ENCODE measurements at regions not wholly inside any gene's neighbourhood (a gene's known extent, or its start where the extent isn't known, plus 50 kb on each side); places are given as distances from the start of the nearest gene placed in this dataset.

DNA sequence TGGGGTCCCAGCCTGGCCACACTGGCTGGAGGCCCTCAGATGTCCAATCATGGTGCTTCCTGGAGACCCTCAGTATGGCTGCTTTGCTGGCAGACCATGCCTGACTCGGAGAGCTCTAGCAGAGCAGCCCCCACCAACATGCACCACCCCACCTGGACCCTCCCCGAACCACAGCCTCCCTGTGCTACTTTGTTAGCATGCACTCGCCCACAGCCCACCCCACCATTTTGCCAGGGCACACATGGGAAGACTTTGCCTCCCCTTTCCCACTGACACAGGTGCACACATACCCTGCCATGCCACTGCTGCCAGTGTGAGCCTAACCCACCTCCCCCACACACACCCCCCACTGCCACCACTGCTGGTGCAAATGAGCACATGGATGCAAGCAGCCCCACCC lies 497.5 kb upstream of the PBX1 start:
- no peaks in the 10 kb centered on the region for H3K4me1 ChIP-seq (ENCODE audit: insufficient read depth, low read length)
- H3K36me3 ChIP-seq (ENCODE audit: insufficient read depth, low read length), result no peaks in the 10 kb centered on the region
- H3K9me3 ChIP-seq (ENCODE audit: low read depth, low read length), result peaks cover 2% of the 10 kb centered on the region
- no peak overlapping the region for H2AFZ ChIP-seq (ENCODE audit: low read length)
- TF ChIP-seq, protein P1, sequence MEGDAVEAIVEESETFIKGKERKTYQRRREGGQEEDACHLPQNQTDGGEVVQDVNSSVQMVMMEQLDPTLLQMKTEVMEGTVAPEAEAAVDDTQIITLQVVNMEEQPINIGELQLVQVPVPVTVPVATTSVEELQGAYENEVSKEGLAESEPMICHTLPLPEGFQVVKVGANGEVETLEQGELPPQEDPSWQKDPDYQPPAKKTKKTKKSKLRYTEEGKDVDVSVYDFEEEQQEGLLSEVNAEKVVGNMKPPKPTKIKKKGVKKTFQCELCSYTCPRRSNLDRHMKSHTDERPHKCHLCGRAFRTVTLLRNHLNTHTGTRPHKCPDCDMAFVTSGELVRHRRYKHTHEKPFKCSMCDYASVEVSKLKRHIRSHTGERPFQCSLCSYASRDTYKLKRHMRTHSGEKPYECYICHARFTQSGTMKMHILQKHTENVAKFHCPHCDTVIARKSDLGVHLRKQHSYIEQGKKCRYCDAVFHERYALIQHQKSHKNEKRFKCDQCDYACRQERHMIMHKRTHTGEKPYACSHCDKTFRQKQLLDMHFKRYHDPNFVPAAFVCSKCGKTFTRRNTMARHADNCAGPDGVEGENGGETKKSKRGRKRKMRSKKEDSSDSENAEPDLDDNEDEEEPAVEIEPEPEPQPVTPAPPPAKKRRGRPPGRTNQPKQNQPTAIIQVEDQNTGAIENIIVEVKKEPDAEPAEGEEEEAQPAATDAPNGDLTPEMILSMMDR (IDR thresholded peaks at IDR 0.05; ENCODE audit: extremely low read depth, low read depth, low read length), result no peak
- no peak overlapping the region for H3K4me2 ChIP-seq (ENCODE audit: insufficient read depth, low read length)
- no peaks in the 10 kb centered on the region for H3K27me3 ChIP-seq (ENCODE audit: insufficient read depth, low read length)
- H3K27ac ChIP-seq (ENCODE audit: low read depth, low read length), result no peak overlapping the region
- no peaks in the 10 kb centered on the region for H3K79me2 ChIP-seq (ENCODE audit: insufficient read depth, low read length)
- DNase-seq (ENCODE audit: insufficient read length, low spot score, missing footprints), result no peak
- H3K4me3 ChIP-seq (ENCODE audit: insufficient read depth, low read length), result no peak overlapping the region
- no peaks in the 10 kb centered on the region for H4K20me1 ChIP-seq (ENCODE audit: insufficient read depth, low read length)

DNA sequence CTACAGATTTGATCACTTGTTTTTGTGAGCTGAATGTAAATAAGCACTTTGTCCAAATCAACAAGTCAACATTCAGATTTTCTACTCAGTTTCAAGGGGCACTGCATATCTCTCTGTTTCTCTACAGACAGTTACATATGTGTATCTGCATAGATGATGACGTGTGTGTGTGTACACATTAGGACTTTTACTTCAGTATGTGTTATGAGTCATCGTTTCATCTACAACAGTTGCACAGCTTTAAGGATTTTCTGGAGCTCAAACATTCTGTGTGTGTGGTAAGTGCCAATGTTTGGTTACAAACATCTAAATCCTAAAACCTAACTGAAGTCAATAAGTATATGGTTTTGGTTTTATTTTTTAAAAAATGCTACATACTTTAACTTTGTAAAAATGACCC lies 494.5 kb upstream of the PBX1 start:
- H3K36me3 ChIP-seq (ENCODE audit: insufficient read depth, low read length), result no peaks in the 10 kb centered on the region
- no peak overlapping the region for H3K4me2 ChIP-seq (ENCODE audit: insufficient read depth, low read length)
- DNase-seq (ENCODE audit: insufficient read length, low spot score, missing footprints), result no peak
- TF ChIP-seq, protein P1 (IDR thresholded peaks at IDR 0.05; ENCODE audit: extremely low read depth, low read depth, low read length), result no peak
- H3K27me3 ChIP-seq (ENCODE audit: insufficient read depth, low read length), result no peaks in the 10 kb centered on the region
- peaks cover 2% of the 10 kb centered on the region for H3K9me3 ChIP-seq (ENCODE audit: low read depth, low read length)
- no peak overlapping the region for H3K27ac ChIP-seq (ENCODE audit: low read depth, low read length)
- no peaks in the 10 kb centered on the region for H3K4me1 ChIP-seq (ENCODE audit: insufficient read depth, low read length)
- no peaks in the 10 kb centered on the region for H3K79me2 ChIP-seq (ENCODE audit: insufficient read depth, low read length)
- no peaks in the 10 kb centered on the region for H4K20me1 ChIP-seq (ENCODE audit: insufficient read depth, low read length)
- H2AFZ ChIP-seq (ENCODE audit: low read length), result no peak overlapping the region
- no peak overlapping the region for H3K4me3 ChIP-seq (ENCODE audit: insufficient read depth, low read length)

DNA sequence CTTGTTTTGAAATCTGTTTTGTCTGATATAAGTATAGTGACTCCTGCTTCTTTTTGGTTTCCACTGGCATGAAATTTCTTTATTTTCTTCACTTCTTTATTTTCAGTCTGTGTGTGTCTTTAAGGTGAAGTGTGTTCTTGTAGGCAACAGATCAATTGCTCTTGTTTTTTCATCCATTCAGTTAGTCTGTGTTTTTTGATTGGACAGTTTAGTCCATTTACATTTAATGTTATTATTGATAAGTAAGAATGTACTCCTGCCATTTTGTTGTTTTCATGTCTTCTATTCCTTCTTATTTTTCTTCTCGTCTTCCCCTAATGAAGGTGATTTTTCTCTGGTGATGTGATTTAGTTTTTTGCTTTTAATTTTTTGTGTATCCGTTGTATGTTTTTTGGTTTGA lies 487.7 kb upstream of the PBX1 start:
- no peaks in the 10 kb centered on the region for H3K9me3 ChIP-seq (ENCODE audit: low read depth, low read length)
- no peak for DNase-seq (ENCODE audit: insufficient read length, low spot score, missing footprints)
- no peaks in the 10 kb centered on the region for H3K36me3 ChIP-seq (ENCODE audit: insufficient read depth, low read length)
- no peak overlapping the region for H3K4me2 ChIP-seq (ENCODE audit: insufficient read depth, low read length)
- no peak overlapping the region for H3K4me3 ChIP-seq (ENCODE audit: insufficient read depth, low read length)
- H4K20me1 ChIP-seq (ENCODE audit: insufficient read depth, low read length), result no peaks in the 10 kb centered on the region
- no peaks in the 10 kb centered on the region for H3K27me3 ChIP-seq (ENCODE audit: insufficient read depth, low read length)
- no peak overlapping the region for H2AFZ ChIP-seq (ENCODE audit: low read length)
- TF ChIP-seq, protein P1 (IDR thresholded peaks at IDR 0.05; ENCODE audit: extremely low read depth, low read depth, low read length), result no peak
- no peaks in the 10 kb centered on the region for H3K4me1 ChIP-seq (ENCODE audit: insufficient read depth, low read length)
- H3K27ac ChIP-seq (ENCODE audit: low read depth, low read length), result no peak overlapping the region
- no peaks in the 10 kb centered on the region for H3K79me2 ChIP-seq (ENCODE audit: insufficient read depth, low read length)

DNA sequence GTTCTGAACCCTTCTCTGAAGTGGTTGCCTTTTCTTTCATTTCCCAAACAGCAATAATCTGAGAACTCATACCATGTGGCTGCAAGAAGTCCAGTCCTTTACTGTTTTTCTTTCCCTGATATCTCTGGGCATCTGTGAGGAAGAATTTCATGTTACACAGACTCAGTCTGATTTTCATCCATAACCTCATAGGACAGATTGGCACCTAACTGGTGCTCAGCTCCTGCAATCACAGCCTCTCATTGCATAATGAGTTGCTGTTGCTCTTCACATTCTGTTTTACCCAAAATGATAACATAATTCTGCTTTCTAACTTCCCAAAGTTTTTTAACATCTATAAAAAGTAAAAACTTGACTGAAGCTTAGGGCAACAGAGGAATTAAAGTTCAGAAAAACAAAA lies 472.2 kb upstream of the PBX1 start:
- no peak overlapping the region for H3K4me2 ChIP-seq (ENCODE audit: insufficient read depth, low read length)
- peaks cover 2% of the 10 kb centered on the region for H3K9me3 ChIP-seq (ENCODE audit: low read depth, low read length)
- no peak overlapping the region for H3K27ac ChIP-seq (ENCODE audit: low read depth, low read length)
- DNase-seq (ENCODE audit: insufficient read length, low spot score, missing footprints), result no peak
- H4K20me1 ChIP-seq (ENCODE audit: insufficient read depth, low read length), result no peaks in the 10 kb centered on the region
- H3K4me3 ChIP-seq (ENCODE audit: insufficient read depth, low read length), result no peak overlapping the region
- no peaks in the 10 kb centered on the region for H3K79me2 ChIP-seq (ENCODE audit: insufficient read depth, low read length)
- no peaks in the 10 kb centered on the region for H3K36me3 ChIP-seq (ENCODE audit: insufficient read depth, low read length)
- H3K4me1 ChIP-seq (ENCODE audit: insufficient read depth, low read length), result no peaks in the 10 kb centered on the region
- H2AFZ ChIP-seq (ENCODE audit: low read length), result no peak overlapping the region
- no peaks in the 10 kb centered on the region for H3K27me3 ChIP-seq (ENCODE audit: insufficient read depth, low read length)
- TF ChIP-seq, protein P1 (IDR thresholded peaks at IDR 0.05; ENCODE audit: extremely low read depth, low read depth, low read length), result no peak
